HG03025 (cell line): ENCODE measurements at regions not wholly inside any gene's neighbourhood (a gene's known extent, or its start where the extent isn't known, plus 50 kb on each side); places are given as distances from the start of the nearest gene placed in this dataset.
"Not testable (repeated sequence)": the region's sequence is repeated elsewhere in the genome, so short reads cannot be mapped to it uniquely, and the experiment has no call there.

ENCODE experiments used
- ATAC-seq: cut with Tn5 transposase; IDR thresholded peaks from one replicate; pipeline ENCODE4 v1.9.1; 2021; ENCODE audit warnings: mild to moderate bottlenecking, moderate library complexity; ENCODE audit not compliant: unreplicated experiment, low FRiP score

- ATAC-seq: no peak
Observed at GRCh38 chr17:33983824-33984574, 271.1 kb upstream of the CCL2 start.

DNA sequence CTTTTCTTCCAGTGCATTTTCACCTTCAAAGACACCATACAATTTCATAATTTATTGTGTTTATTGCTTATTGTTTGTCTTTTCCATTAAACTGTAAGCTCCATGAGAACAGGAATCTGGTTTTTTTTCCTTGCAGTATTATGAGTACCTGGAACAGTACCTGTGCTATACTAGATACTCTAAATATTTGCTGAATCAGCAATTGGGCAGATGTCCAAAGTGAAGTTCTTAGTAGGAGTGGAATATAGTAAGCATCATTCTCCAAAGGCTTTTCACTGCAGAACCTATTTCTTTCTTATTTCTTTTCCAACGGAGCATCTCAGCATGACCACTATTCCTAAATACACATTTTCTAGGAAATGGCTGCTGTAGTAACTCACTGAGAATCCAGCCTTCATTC, 269.0 kb upstream of the CCL2 start:
- no peak for ATAC-seq

GRCh38 chr17:33986566-33986965, 268.5 kb upstream of the CCL2 start:
- no peak for ATAC-seq

DNA sequence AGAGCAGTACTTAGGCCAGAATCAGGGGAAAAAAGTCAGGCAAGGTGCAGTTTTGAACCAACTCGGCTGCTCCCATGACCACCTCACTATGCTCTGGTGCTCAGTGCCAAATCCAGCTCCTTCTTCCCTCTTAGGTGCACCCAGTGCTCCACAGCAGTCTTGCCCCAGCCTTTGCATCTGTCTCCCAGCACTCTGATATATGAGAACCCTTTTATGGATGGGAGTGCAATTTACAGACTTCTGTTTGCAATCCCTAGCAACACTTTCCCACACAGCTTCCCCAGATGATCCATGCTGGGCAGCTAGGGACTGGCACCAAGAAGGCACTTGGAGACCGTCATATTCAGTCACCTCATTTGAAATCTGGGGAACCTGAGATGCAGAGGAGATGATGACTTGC, 267.9 kb upstream of the CCL2 start:
- no peak for ATAC-seq

- ATAC-seq: no peak
Observed at GRCh38 chr17:33989361-33990148, 265.5 kb upstream of the CCL2 start.

GRCh38 chr17:33990943-33991706, 264.0 kb upstream of the CCL2 start:
- ATAC-seq: no peak

- no peak for ATAC-seq
Observed at GRCh38 chr17:33992113-33992512, 263.0 kb upstream of the CCL2 start.

- ATAC-seq: no peak
Observed at GRCh38 chr17:34000639-34001038, 254.4 kb upstream of the CCL2 start.

GRCh38 chr17:34001246-34001645, 253.8 kb upstream of the CCL2 start:
- no peak for ATAC-seq

GRCh38 chr17:34006126-34006525, 249.0 kb upstream of the CCL2 start:
- ATAC-seq: no peak

DNA sequence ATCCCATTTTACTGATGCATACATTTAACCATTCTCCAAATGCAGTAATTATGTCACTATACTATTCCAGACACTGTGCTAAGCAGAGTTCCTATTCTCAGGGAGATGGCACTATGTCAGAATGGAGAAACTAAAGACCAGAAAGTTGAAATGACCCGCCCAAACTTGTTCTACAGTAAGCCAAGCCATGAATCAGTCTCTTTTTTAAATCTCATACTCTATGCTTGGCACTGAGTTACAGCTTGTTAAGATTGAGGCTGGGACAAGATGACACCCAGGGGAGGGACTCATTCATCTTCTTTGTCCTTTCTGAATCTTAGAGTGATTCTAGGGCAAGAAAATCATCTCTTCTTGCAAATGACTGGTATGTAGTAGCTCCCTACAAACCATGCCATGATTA, 247.0 kb upstream of the CCL2 start:
- ATAC-seq: no peak

GRCh38 chr17:34009912-34010311, 245.2 kb upstream of the CCL2 start:
- ATAC-seq: no peak

GRCh38 chr17:34010534-34010933, 244.6 kb upstream of the CCL2 start:
- ATAC-seq: no peak

GRCh38 chr17:34011599-34011998, 243.5 kb upstream of the CCL2 start:
- ATAC-seq: no peak

GRCh38 chr17:34012709-34013375, 242.2 kb upstream of the CCL2 start:
- no peak for ATAC-seq

DNA sequence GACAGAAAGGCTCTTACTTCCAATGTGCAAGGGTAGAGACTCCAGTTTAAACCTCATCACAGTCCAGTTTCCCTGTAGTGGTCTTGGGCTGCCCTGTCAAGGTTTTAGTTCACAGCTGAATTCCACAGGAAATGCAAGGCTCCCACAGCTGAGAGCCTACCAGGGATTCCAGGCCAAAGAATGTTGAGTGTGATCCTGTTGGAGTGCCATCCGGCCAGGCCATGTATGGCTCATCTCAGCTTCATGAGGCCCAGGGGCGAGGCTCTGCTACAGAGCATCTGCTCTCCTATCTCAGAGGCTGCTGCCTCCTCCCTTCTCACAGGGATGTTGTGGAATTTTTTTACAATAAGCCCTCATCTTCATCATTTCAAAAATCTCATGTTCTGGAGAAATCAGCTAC, 239.8 kb upstream of the CCL2 start:
- no peak for ATAC-seq

DNA sequence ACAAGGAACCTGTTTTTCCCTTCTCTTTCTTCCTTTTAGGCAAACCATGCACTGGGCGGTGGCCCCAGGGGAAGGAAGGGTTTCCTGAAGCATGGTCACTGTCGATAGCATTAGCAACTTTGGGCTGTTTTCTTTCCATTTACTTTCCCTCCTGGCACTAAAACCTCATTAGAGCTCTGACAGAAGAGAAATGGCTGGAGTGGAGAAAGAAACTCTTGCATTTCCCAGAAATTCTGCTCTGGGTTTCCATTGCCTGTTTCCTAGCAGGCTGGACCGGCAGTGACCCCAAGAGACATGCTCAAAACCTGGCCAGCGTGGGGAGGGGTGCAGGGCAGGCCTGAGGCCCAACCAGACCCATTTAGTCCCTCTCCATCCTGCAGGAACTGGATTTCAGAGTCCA, 230.7 kb upstream of the CCL2 start:
- ATAC-seq: no peak

GRCh38 chr17:34024806-34025551, 230.1 kb upstream of the CCL2 start:
- no peak for ATAC-seq

DNA sequence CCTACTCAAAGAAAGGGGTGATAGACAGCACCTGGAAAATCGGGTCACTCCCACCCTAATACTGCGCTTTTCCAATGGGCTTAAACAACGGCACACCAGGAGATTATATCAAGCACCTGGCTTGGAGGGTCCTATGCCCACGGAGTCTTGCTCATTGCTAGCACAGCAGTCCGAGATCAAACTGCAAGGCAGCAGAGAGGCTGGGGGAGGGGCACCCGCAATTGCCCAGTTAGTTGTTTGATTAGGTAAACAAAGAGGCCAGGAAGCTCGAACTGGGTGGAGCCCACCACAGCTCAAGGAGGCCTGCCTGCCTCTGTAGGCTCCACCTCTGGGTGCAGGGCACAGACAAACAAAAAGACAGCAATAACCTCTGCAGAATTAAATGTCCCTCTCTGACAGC, 224.5 kb upstream of the CCL2 start:
- not testable (repeated sequence) for ATAC-seq

GRCh38 chr17:34032305-34032704, 222.8 kb upstream of the CCL2 start:
- not testable (repeated sequence) for ATAC-seq
